GM12892 (cell line): ENCODE measurements at regions not wholly inside any gene's neighbourhood (a gene's known extent, or its start where the extent isn't known, plus 50 kb on each side); places are given as distances from the start of the nearest gene placed in this dataset.

ENCODE experiments used
- POLR2A ChIP-seq: IDR thresholded peaks from 2 replicates; pipeline ENCODE4 v1.6.1; 2011; ENCODE audit warnings: low read depth, low read length, control low read depth
- POLR2AphosphoS5 ChIP-seq: IDR thresholded peaks from 2 replicates; pipeline ENCODE4 v1.6.1; 2011; ENCODE audit warnings: low read depth, low read length, control low read depth
- TAF1 ChIP-seq: IDR thresholded peaks from 2 replicates; pipeline ENCODE4 v1.6.1; 2011; ENCODE audit warnings: low read depth, mild to moderate bottlenecking, control low read depth, low read length, borderline replicate concordance

DNA sequence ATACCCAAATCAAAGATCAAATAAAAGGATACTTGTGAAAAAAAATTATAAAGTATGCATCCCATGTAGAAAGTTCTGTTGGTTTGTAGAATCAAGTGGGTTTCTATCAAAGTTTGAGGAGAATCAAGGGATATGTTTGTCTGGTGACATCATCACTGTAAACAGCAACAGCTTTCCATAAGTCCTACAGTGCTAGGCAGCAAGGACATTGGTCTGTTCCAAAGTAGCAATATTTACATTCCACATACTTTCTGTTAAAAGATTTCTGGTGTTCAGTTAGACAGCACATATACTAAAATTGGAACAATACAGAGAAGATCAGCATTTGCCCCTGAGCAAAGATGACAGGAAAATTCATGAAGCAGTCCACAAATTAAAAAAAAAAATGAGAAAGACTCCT lies 683.9 kb downstream of the XPNPEP1 start:
- TF ChIP-seq POLR2A (no peak), POLR2AphosphoS5 (no peak), TAF1 (no peak)
